Natural killer cell (primary cell): ENCODE measurements at regions not wholly inside any gene's neighbourhood (a gene's known extent, or its start where the extent isn't known, plus 50 kb on each side); places are given as distances from the start of the nearest gene placed in this dataset.

ENCODE experiments used
- ATAC-seq, 3 donors: fragments of 150-1000 bp in 2 of 3; fragments of 200-7000 bp in 1 of 3; cut with Tn5 transposase; 1 replicate in 1 of 3; 2 replicates in 2 of 3; pipeline ENCODE4 v1.10.0; 2021; ENCODE audit warnings: mild to moderate bottlenecking in 2 of 3, moderate library complexity in 2 of 3
- DNase-seq, 2 donors: peaks; one replicate each; pipeline versions ENCODE4 v3.0.0 to v3.0.0-alpha.2; 2013 to 2021; ENCODE audit warnings: mixed read lengths in 1 of 2
- H3K27ac ChIP-seq: one replicate; pipeline ENCODE4 v1.5.1; 2013; ENCODE audit warnings: mild to moderate bottlenecking, low read length
- H3K27me3 ChIP-seq: one replicate; pipeline ENCODE4 v1.6.1; 2013; ENCODE audit warnings: low read length; ENCODE audit not compliant: control insufficient read depth, insufficient read depth
- H3K36me3 ChIP-seq: one replicate; pipeline ENCODE4 v1.6.1; 2013; ENCODE audit warnings: low read length; ENCODE audit not compliant: control insufficient read depth, insufficient read depth
- H3K4me1 ChIP-seq: one replicate; pipeline ENCODE4 v1.6.1; 2013; ENCODE audit warnings: low read length; ENCODE audit not compliant: control insufficient read depth, insufficient read depth
- H3K4me3 ChIP-seq: one replicate; pipeline ENCODE4 v1.5.1; 2013; ENCODE audit warnings: low read length
- H3K9me3 ChIP-seq: one replicate; pipeline ENCODE4 v1.6.1; 2013; ENCODE audit warnings: low read length; ENCODE audit not compliant: control insufficient read depth, insufficient read depth
- H3K27ac Mint-ChIP-seq, 2 donors: one replicate each; pipeline ENCODE4 v1.8.0; 2022; ENCODE audit warnings: mild to moderate bottlenecking in 2 of 2, mixed read lengths in 2 of 2, moderate library complexity in 1 of 2
- H3K27me3 Mint-ChIP-seq, 2 donors: one replicate each; pipeline ENCODE4 v1.8.0; 2022; ENCODE audit warnings: low read depth in 2 of 2, mixed read lengths in 2 of 2
- H3K36me3 Mint-ChIP-seq: one replicate; pipeline ENCODE4 v1.8.0; 2022; ENCODE audit warnings: mixed read lengths
- H3K4me1 Mint-ChIP-seq, 2 donors: one replicate each; pipeline ENCODE4 v1.8.0; 2022; ENCODE audit warnings: mixed read lengths in 2 of 2
- H3K4me3 Mint-ChIP-seq: one replicate; pipeline ENCODE4 v1.8.0; 2022; ENCODE audit warnings: mild to moderate bottlenecking, moderate library complexity, mixed read lengths
- H3K9me3 Mint-ChIP-seq, 2 donors: one replicate each; pipeline ENCODE4 v1.8.0; 2022; ENCODE audit warnings: mixed read lengths in 2 of 2
- WGBS: methylation state at CpG from one replicate; pipeline ENCODE4 v1.1.7; 2013; ENCODE audit warnings: missing lambda C conversion rate; ENCODE audit not compliant: insufficient coverage; 5-methylcytosine and 5-hydroxymethylcytosine counted together
- intact Hi-C: fragments of 100-400 bp; cut with micrococcal nuclease; formaldehyde crosslinking; loops from one replicate; pipeline ENCODE4 v1.14.2; 2022
- TF ChIP-seq, protein P1 (sequence below): fragments of 200-600 bp; IDR thresholded peaks from one replicate; pipeline ENCODE4 v1.8.0; 2022; ENCODE audit warnings: antibody characterized with exemption

DNA sequence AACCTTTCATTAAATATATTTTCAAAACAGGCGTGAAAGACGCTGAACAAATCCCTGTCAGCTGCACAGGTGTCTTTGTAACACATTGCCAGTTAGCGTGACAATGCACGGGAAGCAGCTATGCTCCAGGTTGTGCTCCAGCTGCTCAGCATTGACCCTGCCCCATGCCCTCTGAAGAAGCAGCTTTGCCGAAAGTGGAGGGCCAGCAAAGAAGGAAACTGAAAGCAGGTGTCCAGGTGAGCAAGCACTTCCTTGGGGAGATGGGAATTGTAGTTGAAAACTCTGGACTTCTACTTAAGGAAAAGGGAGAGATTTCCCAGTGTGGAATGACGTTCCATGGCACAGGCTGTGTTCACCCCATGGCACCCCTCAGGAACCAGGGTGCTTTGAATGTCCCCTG is 125.7 kb downstream of the TTLL2 start:
- Histone ChIP-seq H3K36me3 (no peaks in the 10 kb centered on the region), H3K4me1 (no peaks in the 10 kb centered on the region), H3K27me3 (no peaks in the 10 kb centered on the region), H3K4me3 (no peak overlapping the region), H3K27ac (no peak overlapping the region), H3K9me3 (no peaks in the 10 kb centered on the region)
- Mint-ChIP-seq H3K36me3 (no peaks in the 10 kb centered on the region), H3K27me3 (no peaks in the 10 kb centered on the region), H3K9me3 (no peaks in the 10 kb centered on the region), H3K4me1 (no peaks in the 10 kb centered on the region), H3K27ac (no peak overlapping the region), H3K4me3 (no peak overlapping the region)
- intact Hi-C loops, result no loop called here
- TF ChIP-seq, protein P1, sequence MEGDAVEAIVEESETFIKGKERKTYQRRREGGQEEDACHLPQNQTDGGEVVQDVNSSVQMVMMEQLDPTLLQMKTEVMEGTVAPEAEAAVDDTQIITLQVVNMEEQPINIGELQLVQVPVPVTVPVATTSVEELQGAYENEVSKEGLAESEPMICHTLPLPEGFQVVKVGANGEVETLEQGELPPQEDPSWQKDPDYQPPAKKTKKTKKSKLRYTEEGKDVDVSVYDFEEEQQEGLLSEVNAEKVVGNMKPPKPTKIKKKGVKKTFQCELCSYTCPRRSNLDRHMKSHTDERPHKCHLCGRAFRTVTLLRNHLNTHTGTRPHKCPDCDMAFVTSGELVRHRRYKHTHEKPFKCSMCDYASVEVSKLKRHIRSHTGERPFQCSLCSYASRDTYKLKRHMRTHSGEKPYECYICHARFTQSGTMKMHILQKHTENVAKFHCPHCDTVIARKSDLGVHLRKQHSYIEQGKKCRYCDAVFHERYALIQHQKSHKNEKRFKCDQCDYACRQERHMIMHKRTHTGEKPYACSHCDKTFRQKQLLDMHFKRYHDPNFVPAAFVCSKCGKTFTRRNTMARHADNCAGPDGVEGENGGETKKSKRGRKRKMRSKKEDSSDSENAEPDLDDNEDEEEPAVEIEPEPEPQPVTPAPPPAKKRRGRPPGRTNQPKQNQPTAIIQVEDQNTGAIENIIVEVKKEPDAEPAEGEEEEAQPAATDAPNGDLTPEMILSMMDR, result no peak
- 87% methylated on average over 6 of the region's 6 CpGs for whole genome bisulfite sequencing
- DNase-seq (no peak), ATAC-seq (no peak)

DNA sequence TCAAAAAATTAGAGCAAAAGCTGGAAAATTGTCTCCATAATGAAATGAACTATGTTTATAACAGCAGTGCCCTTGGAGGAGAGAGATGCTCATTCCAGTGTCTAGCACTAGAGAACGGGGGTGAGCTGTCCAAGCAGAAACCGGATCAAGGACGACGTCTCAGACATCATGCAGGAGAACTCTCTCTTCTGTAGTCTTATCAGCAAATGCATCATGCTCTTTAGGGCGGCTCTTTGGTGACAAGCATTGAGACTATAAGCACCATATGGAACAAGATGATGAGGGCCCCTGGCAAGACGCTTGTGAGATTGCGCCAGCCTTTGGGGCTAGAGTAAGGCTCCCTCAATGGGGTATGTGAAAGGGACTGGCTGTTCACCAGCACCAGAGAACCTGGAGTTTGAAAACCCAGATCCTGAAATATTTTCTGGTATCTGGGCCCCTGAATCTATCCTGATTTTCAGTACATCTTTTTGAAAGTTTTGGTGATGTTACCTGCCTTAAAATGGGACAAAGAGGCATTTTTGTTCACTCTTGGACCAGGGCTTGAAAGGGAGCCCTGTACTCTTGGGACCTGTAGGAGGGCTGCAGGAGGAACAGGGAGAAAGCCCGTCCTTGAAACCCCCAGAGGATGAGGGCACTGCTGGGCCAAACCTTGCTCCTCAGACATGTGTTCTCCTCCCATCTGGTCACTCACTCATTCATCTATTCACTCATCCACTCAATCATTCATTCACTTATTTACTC is 127.6 kb downstream of the TTLL2 start:
- Mint-ChIP-seq H3K27ac (no peak overlapping the region), H3K36me3 (no peaks in the 10 kb centered on the region), H3K4me3 (no peak overlapping the region), H3K4me1 (no peaks in the 10 kb centered on the region), H3K27me3 (no peaks in the 10 kb centered on the region), H3K9me3 (no peaks in the 10 kb centered on the region)
- ATAC-seq (no peak), DNase-seq (no peak)
- no peaks in the 10 kb centered on the region for H3K9me3 ChIP-seq
- intact Hi-C loops, result no loop called here
- TF ChIP-seq, protein P1, result no peak
- no peaks in the 10 kb centered on the region for H3K4me1 ChIP-seq
- H3K27ac ChIP-seq, result no peak overlapping the region
- H3K4me3 ChIP-seq, result no peak overlapping the region
- no peaks in the 10 kb centered on the region for H3K27me3 ChIP-seq
- 85% methylated on average over 8 of the region's 8 CpGs for WGBS
- H3K36me3 ChIP-seq, result no peaks in the 10 kb centered on the region

DNA sequence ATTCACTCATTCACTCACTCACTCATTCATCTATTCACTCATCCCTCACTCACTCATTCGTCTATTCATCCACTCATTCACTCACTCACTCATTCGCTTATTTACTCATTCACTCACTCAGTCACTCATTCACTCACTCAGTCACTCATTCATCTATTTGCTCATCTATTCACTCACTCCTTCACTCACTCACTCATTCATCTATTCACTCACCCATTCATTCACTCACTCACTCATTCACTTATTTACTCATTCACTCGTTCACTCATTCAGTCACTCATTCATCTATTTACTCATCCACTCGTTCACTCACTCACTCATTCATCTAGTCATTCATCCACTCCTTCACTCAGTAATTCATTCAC is 128.2 kb downstream of the TTLL2 start:
- Histone ChIP-seq H3K4me3 (no peak overlapping the region), H3K36me3 (no peaks in the 10 kb centered on the region), H3K9me3 (no peaks in the 10 kb centered on the region), H3K4me1 (no peaks in the 10 kb centered on the region), H3K27me3 (no peaks in the 10 kb centered on the region), H3K27ac (no peak overlapping the region)
- ATAC-seq, result no peak
- Mint-ChIP-seq H3K27me3 (no peaks in the 10 kb centered on the region), H3K27ac (no peak overlapping the region), H3K4me1 (no peaks in the 10 kb centered on the region), H3K4me3 (no peak overlapping the region), H3K36me3 (no peaks in the 10 kb centered on the region), H3K9me3 (no peaks in the 10 kb centered on the region)
- TF ChIP-seq, protein P1, result no peak
- intact Hi-C loops, result no loop called here
- no peak for DNase-seq
- 92% methylated on average over 4 of the region's 4 CpGs for WGBS

DNA sequence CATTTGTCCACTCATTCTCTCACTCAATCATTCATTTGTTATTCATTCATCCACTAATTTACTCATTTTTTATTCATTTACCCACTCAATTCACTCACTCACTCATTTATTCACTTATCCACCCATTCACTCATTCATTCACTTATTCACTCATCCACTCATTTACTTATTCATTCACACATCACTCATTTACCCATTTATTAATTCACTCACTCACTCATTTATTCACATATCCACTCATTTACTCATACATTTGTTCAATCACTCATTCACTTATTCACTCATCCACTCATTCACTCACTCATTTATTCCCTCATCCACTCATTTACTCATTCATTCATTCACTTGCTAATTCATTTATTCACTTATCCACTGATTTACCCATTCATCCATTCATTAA is 129.1 kb downstream of the TTLL2 start:
- ATAC-seq (no peak), DNase-seq (no peak)
- no peaks in the 10 kb centered on the region for H3K4me1 ChIP-seq
- no peaks in the 10 kb centered on the region for H3K36me3 ChIP-seq
- no peak overlapping the region for H3K27ac ChIP-seq
- no peaks in the 10 kb centered on the region for H3K9me3 Mint-ChIP-seq
- H3K4me1 Mint-ChIP-seq, result no peaks in the 10 kb centered on the region
- H3K4me3 Mint-ChIP-seq, result no peak overlapping the region
- TF ChIP-seq, protein P1, result no peak
- H3K4me3 ChIP-seq, result no peak overlapping the region
- no peaks in the 10 kb centered on the region for H3K27me3 Mint-ChIP-seq
- H3K9me3 ChIP-seq, result no peaks in the 10 kb centered on the region
- no peak overlapping the region for H3K27ac Mint-ChIP-seq
- no peaks in the 10 kb centered on the region for H3K27me3 ChIP-seq
- no peaks in the 10 kb centered on the region for H3K36me3 Mint-ChIP-seq
- intact Hi-C loops, result no loop called here
